GM18907 (cell line): ENCODE measurements at regions not wholly inside any gene's neighbourhood (a gene's known extent, or its start where the extent isn't known, plus 50 kb on each side); places are given as distances from the start of the nearest gene placed in this dataset.

Source experiments
- ATAC-seq: cut with Tn5 transposase; IDR thresholded peaks from one replicate; pipeline ENCODE4 v1.9.1; 2021; ENCODE audit warnings: mild to moderate bottlenecking, moderate library complexity; ENCODE audit not compliant: unreplicated experiment

DNA sequence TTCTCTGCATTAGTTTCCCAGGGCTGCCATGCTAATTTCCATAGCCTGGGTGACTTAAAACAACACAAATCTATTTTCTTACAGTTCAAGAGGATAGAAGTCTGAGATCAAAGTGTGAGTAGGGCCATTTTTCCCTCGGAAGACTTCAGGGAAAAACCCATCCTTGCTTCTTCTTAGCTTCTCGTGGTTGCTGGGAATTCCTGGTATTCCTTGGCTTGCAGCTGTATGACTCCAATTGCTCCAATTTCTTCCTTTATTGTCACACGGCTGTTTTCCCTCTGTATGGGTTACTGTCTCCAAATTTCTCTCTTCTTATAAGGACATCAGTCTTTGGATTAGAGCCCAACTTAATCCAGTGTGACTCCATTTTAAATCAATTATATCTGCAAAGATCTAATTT, 128.4 kb upstream of the JAG1 start:
- no peak for ATAC-seq

DNA sequence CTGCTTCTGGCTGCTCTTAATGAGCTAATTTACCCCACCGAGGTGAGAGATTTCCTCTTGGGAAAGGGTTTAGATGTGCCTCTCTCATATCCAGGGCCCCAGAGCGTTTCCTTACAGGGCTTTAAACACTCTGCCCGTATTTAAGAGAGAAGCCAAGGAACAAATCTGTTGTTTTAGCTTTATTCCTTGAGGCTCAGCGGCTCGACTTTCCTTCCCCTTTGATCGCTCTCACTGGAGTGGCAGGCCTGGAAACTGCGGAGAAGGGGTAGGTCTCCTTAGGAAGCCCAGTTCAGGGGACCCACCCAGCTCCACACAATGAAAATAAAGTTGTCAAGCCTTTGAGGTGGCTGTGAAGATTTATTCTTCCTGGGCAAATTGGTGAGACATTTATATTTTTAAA, 132.0 kb upstream of the JAG1 start:
- ATAC-seq: no peak

DNA sequence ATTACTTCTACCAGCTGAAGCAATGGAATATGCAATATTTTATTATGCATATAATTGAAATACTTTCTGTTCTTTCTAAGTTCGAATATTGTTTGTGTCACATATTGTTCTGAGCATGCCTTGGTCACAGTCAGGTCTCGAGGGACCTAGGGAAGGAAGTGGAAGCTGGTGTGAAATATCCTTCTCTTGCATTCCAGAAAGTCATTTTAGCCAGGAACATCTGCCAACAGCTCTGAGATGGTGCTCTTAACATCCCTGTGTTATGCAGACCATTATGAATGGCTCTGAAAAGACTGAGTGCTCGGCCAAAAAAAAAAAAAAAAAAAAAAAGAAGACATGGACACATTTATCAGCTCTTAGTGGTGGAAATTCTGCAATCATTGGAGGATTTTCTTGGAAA, 132.7 kb upstream of the JAG1 start:
- no peak for ATAC-seq

DNA sequence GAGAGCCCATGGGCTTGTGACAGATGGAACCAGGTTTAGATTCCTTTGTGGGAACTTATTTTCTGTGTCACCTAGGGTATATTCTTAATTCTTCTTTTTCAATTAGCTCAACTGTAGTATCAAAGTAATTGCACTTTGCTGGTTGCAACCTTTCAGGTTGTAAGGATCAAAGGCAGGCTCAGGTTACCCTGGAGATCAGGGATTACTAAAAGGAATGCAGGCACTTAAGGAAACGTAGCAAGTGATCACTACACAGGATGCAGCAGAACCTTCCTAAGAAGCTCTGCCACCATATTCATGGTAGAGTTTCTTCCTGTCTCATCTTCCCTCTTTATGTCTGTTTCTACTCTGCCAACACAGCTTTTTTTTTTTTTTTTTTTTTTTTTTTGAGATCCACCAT, 133.2 kb upstream of the JAG1 start:
- no peak for ATAC-seq

DNA sequence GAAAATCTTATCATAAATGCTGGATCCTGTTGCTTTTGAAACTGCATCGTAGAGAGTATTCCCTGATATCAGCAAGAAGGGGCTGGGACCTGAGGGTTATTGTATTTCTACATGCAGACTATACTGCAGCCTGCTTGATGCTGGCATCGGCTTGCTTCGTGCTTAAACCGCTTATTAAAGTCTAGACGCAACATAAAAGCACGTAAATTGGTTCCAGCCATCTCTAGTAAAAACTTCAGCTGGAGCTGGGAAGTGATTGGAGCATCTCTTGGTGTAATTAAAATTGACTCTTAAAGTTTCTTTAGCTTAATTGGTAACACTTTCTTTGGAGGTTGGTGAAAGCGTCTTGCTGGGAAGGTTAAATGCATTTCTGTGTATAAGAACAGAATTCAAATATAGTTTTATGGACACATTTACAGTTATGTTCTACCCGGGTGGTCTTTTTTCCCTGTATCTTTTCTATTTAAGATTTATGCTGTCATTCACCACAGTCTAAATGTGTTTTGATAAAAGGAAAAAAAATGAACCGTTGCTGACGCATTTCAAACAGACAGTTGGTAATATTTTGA, 139.0 kb upstream of the JAG1 start:
- no peak for ATAC-seq

DNA sequence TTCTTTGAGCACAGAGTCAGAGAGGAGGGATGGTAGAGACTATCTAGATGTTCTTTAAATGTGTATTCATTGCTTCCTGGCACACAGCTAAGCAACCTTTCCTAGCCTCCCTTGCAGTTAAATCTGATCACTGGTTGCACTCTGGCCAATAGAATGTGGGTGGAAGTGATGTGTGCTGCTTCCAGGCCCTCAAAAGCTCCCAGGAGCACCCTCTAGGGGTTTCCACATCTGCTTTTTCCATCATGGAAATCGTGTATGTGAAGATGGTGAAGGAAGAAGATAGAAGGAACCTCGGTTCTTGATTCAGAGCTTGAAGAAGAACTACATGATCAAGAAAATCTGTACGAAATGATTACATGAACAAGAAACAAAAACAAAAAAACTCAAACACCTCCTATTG, 149.8 kb upstream of the JAG1 start:
- no peak for ATAC-seq

DNA sequence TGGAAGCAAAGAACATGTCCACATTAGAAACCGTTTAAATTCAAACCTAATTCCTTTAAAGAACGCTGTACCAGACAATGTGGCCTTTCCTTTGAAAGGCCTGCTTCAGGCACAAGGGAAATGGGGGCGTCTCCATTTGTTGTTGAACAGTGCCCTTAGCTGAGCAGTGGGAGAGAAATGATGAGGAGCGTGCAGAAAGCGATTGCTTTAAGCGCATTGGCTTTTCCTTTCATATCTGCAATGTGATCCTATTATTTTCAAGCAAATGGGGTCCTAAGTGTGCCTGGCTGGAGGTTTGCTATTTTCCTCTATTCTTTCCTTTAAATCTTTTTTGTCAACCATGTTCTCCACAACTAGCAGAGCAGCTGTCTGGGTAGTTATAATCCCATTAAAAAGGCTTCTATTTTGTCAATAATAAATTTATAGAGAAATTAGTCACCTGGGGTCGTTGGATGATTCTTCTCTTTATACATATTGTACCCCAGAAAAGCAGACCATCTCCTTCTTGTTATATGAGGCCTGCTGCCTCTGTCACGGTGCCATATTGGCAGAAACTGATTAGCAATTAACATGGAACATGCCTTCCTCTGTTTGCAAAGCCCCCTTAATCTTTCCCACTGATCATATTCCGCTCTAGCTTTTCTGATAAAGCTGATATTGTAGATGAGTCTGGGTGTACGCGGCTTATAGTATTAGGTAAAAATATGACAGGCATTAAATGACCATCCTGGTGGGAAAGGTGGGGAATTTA, 151.1 kb upstream of the JAG1 start:
- no peak for ATAC-seq

DNA sequence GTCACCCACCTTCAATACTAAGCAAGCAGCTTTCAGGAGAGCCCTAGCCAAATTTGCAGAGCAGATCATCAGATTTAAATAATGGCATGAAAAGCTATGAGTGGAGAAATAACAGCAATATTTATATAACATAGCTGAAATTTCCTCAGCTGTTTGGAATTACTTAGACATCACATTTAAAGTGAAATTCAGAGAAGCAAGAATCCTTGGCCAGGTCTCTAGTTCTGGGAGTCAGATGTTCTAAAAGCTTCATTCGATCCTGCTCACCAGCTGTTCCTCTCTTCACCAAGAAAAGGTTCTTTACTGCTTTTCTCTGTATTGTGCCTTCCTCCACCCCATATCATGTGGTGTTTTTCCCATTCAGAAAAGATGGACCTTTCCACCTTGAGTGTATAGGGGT, 152.3 kb upstream of the JAG1 start:
- no peak for ATAC-seq

DNA sequence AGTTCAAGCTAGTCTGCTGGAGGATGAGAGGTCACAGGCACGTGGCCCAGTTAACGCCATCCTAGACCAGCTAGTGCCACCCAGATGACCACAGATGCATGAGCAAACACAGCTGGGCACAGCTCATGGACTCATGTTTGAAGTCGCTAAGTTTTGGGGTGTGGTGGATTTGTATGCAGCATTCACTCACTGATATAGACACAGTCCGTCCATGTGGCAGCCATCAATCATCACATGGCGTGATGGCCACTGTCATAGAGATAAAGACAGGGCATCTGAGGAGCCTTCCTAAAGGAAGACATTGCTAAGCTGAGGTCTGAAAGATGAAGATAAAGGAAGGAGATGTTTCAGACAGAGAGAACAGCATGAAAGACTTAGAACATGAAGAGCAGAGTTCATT, 154.4 kb upstream of the JAG1 start:
- no peak for ATAC-seq

DNA sequence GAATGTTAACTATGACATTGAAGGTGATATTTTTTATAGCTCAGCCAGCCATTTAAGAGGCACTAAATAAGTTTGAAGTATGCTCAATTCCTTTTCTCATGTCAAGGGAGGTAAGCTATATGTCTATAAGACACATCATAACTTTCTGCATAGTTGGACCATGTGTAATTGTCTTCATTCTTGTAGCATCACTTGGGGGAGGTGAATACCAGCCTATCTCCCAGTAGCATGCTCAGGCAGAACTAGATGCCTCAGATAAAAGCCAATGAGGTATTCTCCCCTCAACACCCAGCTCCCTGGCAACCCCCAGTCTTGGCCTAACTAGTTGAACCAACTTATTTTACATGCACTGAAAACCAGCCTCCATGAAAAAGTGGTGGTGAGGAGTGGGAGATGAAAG, 158.3 kb upstream of the JAG1 start:
- no peak for ATAC-seq

DNA sequence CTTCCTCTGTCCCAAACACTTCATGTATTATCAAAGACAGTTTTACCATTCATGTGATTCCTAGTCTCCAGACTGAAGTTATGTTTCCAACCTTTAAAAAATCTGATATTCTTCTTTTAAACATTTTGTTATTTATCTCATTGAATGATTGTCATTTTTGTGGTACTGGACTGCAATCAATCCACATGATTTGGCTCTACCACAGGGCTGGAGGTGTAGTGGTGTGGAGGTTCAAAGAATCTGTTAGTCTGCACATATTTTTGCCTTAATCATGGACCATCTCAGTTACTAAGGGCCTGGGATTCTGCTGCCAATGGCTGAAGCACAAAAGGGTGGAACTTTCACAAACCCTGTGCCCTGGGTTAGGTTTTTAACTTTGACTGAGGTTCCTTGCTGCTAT, 164.1 kb upstream of the JAG1 start:
- ATAC-seq: no peak

DNA sequence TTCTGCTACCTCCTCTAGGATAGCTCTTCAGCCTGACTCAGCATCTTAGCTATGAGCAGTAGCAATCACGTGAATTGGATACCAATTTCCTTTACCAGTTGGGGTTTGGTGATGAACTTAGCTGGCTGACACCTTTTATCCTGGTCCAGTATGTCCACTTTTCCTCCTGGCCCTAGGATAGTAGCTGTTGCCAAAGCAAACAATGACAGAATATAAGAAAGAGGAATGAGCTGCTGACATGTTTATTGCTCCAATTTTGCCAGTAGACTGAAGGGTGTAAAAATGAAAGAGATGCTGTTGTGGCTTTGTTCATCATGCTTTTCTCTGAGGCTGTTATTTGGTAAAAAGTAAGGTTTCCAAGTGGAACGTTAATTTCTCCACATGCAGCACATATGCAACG, 168.3 kb upstream of the JAG1 start:
- no peak for ATAC-seq

DNA sequence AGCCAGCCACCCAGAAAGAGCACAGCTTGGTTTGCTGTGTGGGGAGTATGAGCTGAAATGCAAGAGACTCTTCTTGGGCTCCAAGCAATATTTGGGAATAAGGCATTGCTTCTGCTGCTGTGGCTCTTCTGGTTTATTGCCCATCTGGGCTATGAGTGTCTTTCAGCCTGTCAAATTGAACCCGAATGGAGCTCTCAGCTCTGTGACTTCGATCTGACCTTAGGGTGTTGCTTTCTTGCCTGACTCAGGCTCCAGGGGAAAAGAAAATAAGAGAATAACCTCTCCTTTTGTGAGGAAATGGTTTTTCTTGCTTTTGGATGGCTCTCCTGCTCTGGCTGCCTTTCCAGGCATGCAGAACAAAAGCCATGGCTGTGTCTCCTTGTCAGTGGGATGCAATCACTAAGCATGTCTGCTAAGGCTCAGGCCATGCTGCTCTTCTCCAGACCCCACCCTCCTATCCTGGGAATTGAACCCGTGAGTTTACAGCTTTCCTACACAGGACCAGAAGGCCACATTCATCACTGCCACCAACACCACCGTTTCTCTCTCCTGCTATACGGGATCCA, 169.4 kb upstream of the JAG1 start:
- ATAC-seq: no peak

DNA sequence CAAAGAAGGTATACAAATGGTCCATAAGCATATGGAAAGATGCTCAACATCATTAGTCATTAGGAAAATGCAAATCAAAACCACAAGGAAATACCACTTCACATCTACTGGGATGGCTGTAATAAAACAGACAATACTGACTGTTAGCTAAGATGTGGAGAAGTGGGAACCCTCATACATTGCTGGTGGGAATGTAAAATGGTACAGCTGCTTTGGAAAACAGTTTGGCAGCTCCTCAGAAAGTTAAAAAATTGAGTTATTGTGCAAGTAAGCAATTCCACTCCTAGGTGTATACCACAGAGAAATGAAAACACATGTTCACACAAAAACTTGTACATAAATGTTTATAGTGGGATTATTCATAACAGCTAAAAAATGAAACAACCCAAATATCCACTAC, 173.0 kb upstream of the JAG1 start:
- ATAC-seq: no peak

DNA sequence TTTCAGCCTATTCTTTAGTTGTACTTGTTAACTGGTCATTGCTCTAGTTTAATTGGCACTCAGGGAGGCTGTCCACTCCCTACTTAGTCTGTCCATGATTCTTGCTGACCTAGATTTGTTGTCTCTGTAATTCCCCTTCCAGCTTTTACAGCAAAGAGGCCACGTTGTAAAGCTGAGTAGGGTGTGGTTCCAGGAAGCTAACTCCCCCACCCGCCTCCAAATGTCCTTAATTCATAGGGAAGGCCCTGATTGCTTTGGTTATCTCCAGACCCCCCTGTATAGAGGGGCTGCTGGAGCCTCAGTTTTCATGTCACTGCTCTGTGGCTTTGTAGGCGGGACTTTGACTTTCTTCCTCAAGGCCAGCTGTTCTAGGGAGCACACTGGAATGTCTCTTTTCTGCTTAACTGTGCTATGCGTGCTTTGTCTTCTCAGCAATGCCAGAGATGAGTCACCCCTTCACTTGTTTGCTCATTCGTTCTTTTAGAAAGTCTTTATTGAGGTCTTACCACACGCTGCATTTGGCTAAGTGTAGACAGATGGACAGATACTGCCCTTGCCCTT, 175.1 kb upstream of the JAG1 start:
- no peak for ATAC-seq

DNA sequence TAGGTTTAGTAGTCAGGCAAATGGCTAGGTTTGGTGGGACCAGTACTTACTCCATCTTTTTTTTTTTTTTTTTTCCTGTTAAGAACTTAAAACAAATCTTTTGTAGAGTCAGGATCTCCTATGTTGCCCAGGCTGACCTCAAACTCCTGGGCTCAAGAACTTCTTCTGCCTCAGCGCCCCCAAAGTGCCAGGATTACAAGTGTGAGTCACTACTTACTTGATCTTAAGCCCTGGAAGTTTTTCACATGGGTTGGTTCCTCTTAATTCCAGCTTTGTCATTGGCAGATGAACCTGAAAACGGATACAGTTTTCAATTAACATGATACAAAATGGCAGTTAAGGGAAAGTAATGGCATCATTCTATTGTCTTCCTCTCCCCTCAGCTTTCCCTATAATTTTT, 179.4 kb upstream of the JAG1 start:
- no peak for ATAC-seq

DNA sequence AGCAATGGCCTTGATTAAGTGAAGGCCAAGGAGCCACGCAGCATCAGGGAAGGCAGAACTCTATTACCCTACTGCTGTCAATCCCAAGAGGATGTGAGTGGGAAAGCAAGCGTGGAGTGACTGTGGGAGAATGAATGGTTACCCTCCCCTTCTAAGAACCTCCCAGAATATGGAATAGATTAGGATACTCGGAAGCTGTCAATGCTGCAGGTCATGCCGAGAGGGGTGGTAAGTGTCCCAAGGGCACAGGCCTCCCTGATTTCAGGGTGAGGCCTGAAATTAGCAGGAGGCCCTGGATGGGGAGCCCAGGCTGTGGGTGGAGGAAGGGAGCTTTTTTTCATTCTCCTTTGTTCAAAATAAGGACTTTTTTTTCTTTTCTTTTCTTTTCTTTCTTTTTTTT, 179.9 kb upstream of the JAG1 start:
- ATAC-seq: no peak

DNA sequence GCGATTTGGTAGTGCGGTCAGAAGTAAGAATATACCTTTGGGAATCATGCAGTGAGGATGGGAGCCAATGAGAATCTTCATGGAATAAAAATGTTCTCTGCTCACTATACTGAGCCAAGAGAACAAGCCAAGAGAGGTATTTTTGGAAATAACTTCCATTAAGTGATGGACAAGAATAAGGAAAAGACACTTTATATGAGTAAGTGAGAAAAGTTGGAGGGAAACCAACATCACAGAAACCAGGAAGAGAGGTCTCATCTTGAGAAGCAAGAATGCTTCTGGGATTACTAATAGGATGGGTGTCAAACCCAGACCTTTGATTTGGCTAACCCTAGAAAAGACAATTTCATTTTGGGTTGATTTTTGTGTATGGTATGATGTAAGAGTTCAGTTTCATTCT, 181.2 kb upstream of the JAG1 start:
- no peak for ATAC-seq

DNA sequence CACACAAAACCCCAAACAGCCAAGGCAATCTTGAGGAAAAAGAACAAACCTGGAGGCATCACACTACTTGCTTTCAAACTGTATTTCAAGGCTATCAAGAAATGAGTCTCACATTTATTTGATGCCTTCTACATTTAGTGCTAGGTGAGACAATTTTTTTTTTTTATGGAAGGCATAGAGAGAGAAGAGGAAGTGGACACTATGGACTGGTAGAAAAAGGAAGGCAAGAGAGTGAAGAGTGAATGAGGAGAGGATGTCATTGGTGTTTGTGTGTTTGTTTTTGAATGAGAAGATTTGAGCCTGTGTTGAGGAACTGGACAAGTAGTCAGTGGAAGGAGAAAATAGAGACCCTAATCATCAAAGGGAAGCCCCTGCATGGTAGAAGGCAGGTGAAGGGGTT, 182.0 kb upstream of the JAG1 start:
- ATAC-seq: no peak

DNA sequence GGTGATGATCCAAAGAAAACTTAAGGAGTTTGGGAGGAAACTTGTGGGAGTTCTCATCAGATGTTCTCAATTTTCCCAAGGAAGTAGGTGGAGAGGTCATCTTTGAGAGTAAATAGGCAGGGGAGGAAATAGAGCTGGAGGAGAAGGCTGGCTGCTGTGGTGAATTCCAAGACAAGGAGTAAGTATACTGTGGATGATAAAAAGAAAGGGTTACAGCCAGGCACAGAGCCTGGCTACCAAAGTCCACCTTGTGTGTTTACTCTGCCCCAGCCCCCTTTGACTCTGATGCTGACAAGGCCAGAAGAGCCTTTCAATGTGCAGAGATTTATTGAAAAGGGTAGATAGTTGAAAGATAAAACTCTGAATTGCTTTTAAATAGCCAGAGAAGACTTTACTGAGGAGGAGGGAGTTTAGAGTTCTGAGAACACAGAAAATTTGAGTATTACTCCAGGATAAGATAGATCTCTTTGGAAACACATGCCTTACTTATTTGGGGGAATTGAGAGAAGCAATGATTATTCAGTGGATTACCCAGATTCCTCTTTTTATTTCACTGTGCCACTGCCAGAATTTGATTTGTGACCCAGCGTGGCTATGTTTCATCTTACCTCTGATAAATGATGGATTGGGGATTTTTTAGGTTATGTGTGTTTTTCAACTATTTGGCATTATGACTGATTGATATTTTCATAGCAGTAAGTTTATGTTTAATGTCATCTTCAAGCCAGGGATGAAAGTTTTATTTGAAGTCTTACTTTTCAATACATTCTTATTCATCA, 182.6 kb upstream of the JAG1 start:
- ATAC-seq: no peak

DNA sequence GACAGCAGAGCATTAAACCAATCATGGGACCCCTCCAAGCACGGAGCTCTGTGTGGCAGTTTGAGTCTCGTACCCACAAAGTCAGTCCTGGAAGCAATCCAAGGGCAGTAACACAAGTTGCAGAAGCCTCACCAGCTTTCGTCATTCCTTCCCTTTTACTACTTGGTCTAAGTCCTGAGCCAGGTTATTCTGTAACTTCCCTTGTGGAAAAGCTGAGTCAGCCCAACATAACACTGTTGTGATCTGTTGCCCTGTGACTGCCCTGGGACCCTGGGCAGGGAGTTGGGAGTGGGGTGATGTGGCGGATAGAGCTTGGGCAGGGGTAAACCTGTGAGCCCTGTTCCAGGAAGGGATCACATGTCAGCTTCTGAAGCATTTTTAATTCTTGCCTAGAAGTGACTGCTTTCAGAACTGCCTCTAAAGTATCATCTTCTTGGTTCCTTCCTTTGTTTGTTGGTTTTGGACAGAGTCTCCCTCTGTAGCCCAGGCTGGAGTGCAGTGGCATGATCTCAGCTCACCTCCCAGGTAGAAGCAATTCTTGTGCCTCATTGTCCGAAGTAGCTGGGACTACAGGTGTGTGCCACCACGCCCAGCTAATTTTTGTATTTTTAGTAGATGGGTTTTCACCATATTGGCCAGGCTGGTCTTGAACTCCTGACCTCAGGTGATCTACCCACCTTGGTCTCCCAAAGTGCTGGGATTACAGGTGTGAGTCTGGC, 183.7 kb upstream of the JAG1 start:
- ATAC-seq: no peak
